DND-41 (cell line): ENCODE measurements at regions not wholly inside any gene's neighbourhood (a gene's known extent, or its start where the extent isn't known, plus 50 kb on each side); places are given as distances from the start of the nearest gene placed in this dataset.

Source experiments
- EZH2 ChIP-seq: IDR thresholded peaks from 3 replicates; pipeline ENCODE4 v1.6.1; 2012; ENCODE audit warnings: borderline replicate concordance, low read depth, mild to moderate bottlenecking, moderate library complexity, low read length, inconsistent platforms; ENCODE audit not compliant: severe bottlenecking
- TF ChIP-seq, protein P1 (sequence below): IDR thresholded peaks from 2 replicates; pipeline ENCODE4 v1.5.1; 2012; ENCODE audit warnings: borderline replicate concordance, low read length, moderate library complexity, mild to moderate bottlenecking; ENCODE audit not compliant: poor library complexity, severe bottlenecking; ENCODE audit errors: extremely low read depth

DNA sequence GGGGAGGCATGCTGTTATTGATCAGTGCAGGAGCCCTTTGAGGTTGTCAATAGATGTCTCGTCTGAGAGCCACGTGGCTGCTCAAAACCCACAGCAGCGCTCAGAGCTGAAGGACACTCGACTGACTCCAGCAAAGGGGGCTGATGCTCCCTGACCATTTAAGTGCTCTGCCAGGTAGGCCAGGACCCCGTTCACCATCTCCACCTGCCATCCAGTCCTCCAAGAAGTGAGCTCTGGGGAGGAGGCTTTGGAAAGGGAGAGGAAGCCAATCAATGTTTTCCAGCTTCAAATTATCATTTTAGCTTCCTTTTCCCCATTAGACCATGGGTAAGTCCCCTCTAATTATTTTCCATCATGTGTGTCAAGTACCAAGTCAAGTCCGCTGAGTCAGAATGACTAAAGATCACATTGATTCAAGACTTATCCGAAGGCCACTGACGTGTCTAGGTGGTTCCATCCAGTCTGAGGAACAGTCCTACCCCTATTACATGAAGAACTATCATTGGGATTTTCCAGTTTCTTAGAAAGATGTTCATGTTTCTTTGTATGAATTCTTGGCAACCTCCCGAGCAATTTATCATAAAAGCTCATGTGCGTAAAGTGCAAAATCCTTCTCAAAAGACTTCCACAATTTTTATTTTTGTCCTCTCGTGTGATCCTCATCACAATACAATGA lies 302.6 kb upstream of the LYZL1 start:
- TF ChIP-seq, protein P1, sequence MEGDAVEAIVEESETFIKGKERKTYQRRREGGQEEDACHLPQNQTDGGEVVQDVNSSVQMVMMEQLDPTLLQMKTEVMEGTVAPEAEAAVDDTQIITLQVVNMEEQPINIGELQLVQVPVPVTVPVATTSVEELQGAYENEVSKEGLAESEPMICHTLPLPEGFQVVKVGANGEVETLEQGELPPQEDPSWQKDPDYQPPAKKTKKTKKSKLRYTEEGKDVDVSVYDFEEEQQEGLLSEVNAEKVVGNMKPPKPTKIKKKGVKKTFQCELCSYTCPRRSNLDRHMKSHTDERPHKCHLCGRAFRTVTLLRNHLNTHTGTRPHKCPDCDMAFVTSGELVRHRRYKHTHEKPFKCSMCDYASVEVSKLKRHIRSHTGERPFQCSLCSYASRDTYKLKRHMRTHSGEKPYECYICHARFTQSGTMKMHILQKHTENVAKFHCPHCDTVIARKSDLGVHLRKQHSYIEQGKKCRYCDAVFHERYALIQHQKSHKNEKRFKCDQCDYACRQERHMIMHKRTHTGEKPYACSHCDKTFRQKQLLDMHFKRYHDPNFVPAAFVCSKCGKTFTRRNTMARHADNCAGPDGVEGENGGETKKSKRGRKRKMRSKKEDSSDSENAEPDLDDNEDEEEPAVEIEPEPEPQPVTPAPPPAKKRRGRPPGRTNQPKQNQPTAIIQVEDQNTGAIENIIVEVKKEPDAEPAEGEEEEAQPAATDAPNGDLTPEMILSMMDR = no peak
- no peak for TF ChIP-seq EZH2
